ENCODE measurements at regions not wholly inside any gene's neighbourhood (a gene's known extent, or its start where the extent isn't known, plus 50 kb on each side); places are given as distances from the start of the nearest gene placed in this dataset.

DNA sequence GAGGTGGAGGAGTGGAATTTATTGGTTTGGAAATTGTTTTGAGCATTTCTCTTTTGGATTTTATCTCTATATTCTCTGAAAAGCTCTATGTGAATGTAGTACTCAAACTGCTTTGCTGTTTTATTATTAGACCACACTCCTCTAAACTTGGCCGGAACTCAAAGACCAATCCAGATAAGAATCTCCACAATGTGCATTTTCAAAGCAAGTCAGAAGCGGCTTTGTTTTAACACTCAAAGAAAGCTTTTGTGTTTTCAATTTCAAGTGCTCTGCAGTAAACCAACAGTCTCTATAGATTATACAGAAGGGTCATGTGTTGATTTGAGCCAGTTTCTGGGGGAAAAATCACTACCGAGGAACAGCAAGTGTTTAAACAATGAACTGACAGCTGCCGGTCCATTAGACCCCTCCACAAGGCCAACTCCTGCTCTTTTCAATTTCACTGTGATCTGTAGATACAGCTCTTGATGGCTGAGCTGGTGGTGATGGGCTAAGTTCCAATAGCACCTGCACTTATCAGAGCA is 79.4 kb downstream of the FTHL17 start:
- Histone ChIP-seq H3K79me2 (ENCODE audit: control insufficient read depth, insufficient read depth, low read length) (no peaks in the 10 kb centered on the region), H3K4me1 (ENCODE audit: control insufficient read depth in 2 of 2, insufficient read depth in 2 of 2, low read length in 2 of 2) (no peaks in the 10 kb centered on the region), H3K27ac (ENCODE audit: low read length in 2 of 2) (no peak overlapping the region), H3K27me3 (replicated peaks in 1 of 4; ENCODE audit: control extremely low read depth in 1 of 4, control insufficient read depth in 3 of 4, insufficient read depth in 4 of 4, low read length in 3 of 4) (no peaks in the 10 kb centered on the region), H3K36me3 (replicated peaks in 1 of 2; ENCODE audit: control extremely low read depth in 1 of 2, control insufficient read depth in 1 of 2, extremely low read depth in 1 of 2, insufficient read depth in 2 of 2, low read length in 1 of 2) (no peaks in the 10 kb centered on the region), H3K4me3 (ENCODE audit: control extremely low read depth in 1 of 5, extremely low read depth in 1 of 5, insufficient read depth in 1 of 5, low read depth in 2 of 5, low read length in 4 of 5) (no peak overlapping the region), H2AFZ (ENCODE audit: insufficient read depth, low read depth, low read length, poor library complexity, severe bottlenecking) (no peak overlapping the region), H3K9me3 (ENCODE audit: control extremely low read depth in 1 of 3, control insufficient read depth in 2 of 3, insufficient read depth in 1 of 3, low read length in 2 of 3) (no peaks in the 10 kb centered on the region), H4K20me1 (ENCODE audit: control insufficient read depth, insufficient read depth, low read length, poor library complexity, severe bottlenecking) (no peaks in the 10 kb centered on the region), H3K4me2 (replicated peaks; ENCODE audit: low read depth, low read length, poor library complexity, severe bottlenecking) (no peak overlapping the region), H3K9ac (ENCODE audit: low read length) (no peak overlapping the region)
- POLR2A ChIA-PET, result no interaction called here
- Mint-ChIP-seq H3K4me1 (no peaks in the 10 kb centered on the region), H3K27me3 (no peaks in the 10 kb centered on the region), H3K9me3 (ENCODE audit: insufficient read depth) (no peaks in the 10 kb centered on the region), H3K4me3 (no peak overlapping the region), H3K27ac (no peak overlapping the region)
- ATAC-seq (ENCODE audit: low read depth), result no peak
- CTCF ChIA-PET, result interaction anchor here (1.3 kb wide), 1 partner anchor 18 kb away, joined by 4 read pairs; no protein-coding TSS in a partner anchor
- no CpG with 5 or more reads among the region's 4 CpGs for WGBS (ENCODE audit: insufficient coverage)
- TF ChIP-seq, protein P1, sequence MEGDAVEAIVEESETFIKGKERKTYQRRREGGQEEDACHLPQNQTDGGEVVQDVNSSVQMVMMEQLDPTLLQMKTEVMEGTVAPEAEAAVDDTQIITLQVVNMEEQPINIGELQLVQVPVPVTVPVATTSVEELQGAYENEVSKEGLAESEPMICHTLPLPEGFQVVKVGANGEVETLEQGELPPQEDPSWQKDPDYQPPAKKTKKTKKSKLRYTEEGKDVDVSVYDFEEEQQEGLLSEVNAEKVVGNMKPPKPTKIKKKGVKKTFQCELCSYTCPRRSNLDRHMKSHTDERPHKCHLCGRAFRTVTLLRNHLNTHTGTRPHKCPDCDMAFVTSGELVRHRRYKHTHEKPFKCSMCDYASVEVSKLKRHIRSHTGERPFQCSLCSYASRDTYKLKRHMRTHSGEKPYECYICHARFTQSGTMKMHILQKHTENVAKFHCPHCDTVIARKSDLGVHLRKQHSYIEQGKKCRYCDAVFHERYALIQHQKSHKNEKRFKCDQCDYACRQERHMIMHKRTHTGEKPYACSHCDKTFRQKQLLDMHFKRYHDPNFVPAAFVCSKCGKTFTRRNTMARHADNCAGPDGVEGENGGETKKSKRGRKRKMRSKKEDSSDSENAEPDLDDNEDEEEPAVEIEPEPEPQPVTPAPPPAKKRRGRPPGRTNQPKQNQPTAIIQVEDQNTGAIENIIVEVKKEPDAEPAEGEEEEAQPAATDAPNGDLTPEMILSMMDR (IDR thresholded peaks at IDR 0.05), result no peak
- no peak for TF ChIP-seq EZH2 (IDR thresholded peaks at IDR 0.05; ENCODE audit: borderline replicate concordance, insufficient read depth, low read depth, low read length, poor library complexity, severe bottlenecking)
- no peak for DNase-seq
- intact Hi-C loops (cut with micrococcal nuclease), result no loop called here

DNA sequence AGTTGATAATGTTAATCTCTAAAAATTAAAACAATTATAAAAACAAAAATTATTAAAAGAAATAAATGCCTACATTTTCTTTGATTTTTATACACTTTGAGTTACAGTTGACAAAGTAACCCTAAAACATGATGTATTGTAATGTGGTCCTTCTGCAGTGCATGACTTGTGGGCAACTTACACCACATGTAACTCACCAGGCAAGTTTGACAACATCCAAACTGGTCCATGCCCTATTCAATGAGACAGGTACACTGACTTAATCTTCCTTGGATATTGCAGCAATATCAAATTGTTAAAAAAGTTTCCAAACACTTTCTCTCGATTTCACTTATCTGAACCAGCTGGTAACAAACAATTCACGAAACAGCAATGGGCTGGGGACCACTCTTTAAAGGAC is 81.5 kb downstream of the FTHL17 start:
- Histone ChIP-seq H3K79me2 (ENCODE audit: control insufficient read depth, insufficient read depth, low read length) (no peaks in the 10 kb centered on the region), H3K4me1 (ENCODE audit: control insufficient read depth in 2 of 2, insufficient read depth in 2 of 2, low read length in 2 of 2) (no peaks in the 10 kb centered on the region), H3K4me2 (replicated peaks; ENCODE audit: low read depth, low read length, poor library complexity, severe bottlenecking) (no peak overlapping the region), H3K4me3 (ENCODE audit: control extremely low read depth in 1 of 5, extremely low read depth in 1 of 5, insufficient read depth in 1 of 5, low read depth in 2 of 5, low read length in 4 of 5) (no peak overlapping the region), H3K27ac (ENCODE audit: low read length in 2 of 2) (no peak overlapping the region), H3K36me3 (replicated peaks in 1 of 2; ENCODE audit: control extremely low read depth in 1 of 2, control insufficient read depth in 1 of 2, extremely low read depth in 1 of 2, insufficient read depth in 2 of 2, low read length in 1 of 2) (no peaks in the 10 kb centered on the region), H3K9ac (ENCODE audit: low read length) (no peak overlapping the region), H2AFZ (ENCODE audit: insufficient read depth, low read depth, low read length, poor library complexity, severe bottlenecking) (no peak overlapping the region), H3K27me3 (replicated peaks in 1 of 4; ENCODE audit: control extremely low read depth in 1 of 4, control insufficient read depth in 3 of 4, insufficient read depth in 4 of 4, low read length in 3 of 4) (no peaks in the 10 kb centered on the region), H4K20me1 (ENCODE audit: control insufficient read depth, insufficient read depth, low read length, poor library complexity, severe bottlenecking) (no peaks in the 10 kb centered on the region), H3K9me3 (ENCODE audit: control extremely low read depth in 1 of 3, control insufficient read depth in 2 of 3, insufficient read depth in 1 of 3, low read length in 2 of 3) (no peaks in the 10 kb centered on the region)
- no CpG with 5 or more reads among the region's 2 CpGs for WGBS (ENCODE audit: insufficient coverage)
- ChIA-PET POLR2A (interaction anchor here (0.6 kb wide), 1 partner anchor 287 kb away, joined by 4 read pairs; no protein-coding TSS in a partner anchor), CTCF (no interaction called here)
- Mint-ChIP-seq H3K27me3 (no peaks in the 10 kb centered on the region), H3K9me3 (ENCODE audit: insufficient read depth) (no peaks in the 10 kb centered on the region), H3K4me3 (no peak overlapping the region), H3K4me1 (no peaks in the 10 kb centered on the region), H3K27ac (no peak overlapping the region)
- ATAC-seq (ENCODE audit: low read depth) (no peak), DNase-seq (no peak)
- intact Hi-C loops (cut with micrococcal nuclease), result no loop called here
- TF ChIP-seq, protein P1 (IDR thresholded peaks at IDR 0.05), result no peak
- no peak for TF ChIP-seq EZH2 (IDR thresholded peaks at IDR 0.05; ENCODE audit: borderline replicate concordance, insufficient read depth, low read depth, low read length, poor library complexity, severe bottlenecking)
